H1 (cell line): ENCODE measurements at regions not wholly inside any gene's neighbourhood (a gene's known extent, or its start where the extent isn't known, plus 50 kb on each side); places are given as distances from the start of the nearest gene placed in this dataset.

ENCODE experiments used
- CTCF ChIA-PET: fragments of 300-600 bp; sonication (Branson Sonifier 250); formaldehyde crosslinking; loops from one replicate; lab custom pipeline; 2021; ENCODE audit not compliant: partially characterized antibody; lab: Charles Lee
- POLR2A ChIA-PET: fragments of 300-600 bp; sonication (Branson Sonifier 250); formaldehyde crosslinking; loops from one replicate; lab custom pipeline; 2021; ENCODE audit warnings: inconsistent platforms; ENCODE audit not compliant: partially characterized antibody; lab: Charles Lee
- DNase-seq, 2 experiments: peaks; one replicate each; pipeline versions ENCODE4 v3.0.0 to v3.0.0-alpha.2; 2010 to 2022; ENCODE audit warnings: low spot score in 2 of 2, low read depth in 1 of 2, mixed read lengths in 1 of 2
- FAIRE-seq: peaks from 2 replicates; lab custom pipeline; 2011; peaks lifted over from hg19 to GRCh38; lab: Jason Lieb, UNC
- H2AFZ ChIP-seq: 2 replicates; pipeline ENCODE4 v1.8.1; 2012; ENCODE audit warnings: low read length, inconsistent platforms
- H2AK5ac ChIP-seq: 2 replicates; pipeline ENCODE4 v1.6.1; 2013; ENCODE audit warnings: low read depth, low read length
- H2BK120ac ChIP-seq: replicated peaks from 2 replicates; pipeline ENCODE3; 2013; ENCODE audit warnings: low read depth, low read length, inconsistent platforms
- H2BK12ac ChIP-seq: 2 replicates; pipeline ENCODE4 v1.6.1; 2013; ENCODE audit warnings: low read depth, low read length
- H2BK15ac ChIP-seq: 2 replicates; pipeline ENCODE4 v1.6.1; 2013; ENCODE audit warnings: low read length
- H2BK20ac ChIP-seq: 2 replicates; pipeline ENCODE4 v1.6.1; 2013; ENCODE audit warnings: low read length
- H2BK5ac ChIP-seq: 2 replicates; pipeline ENCODE4 v1.6.1; 2013; ENCODE audit warnings: low read depth, low read length
- H3K14ac ChIP-seq: 2 replicates; pipeline ENCODE4 v1.6.1; 2013; ENCODE audit warnings: inconsistent platforms; ENCODE audit not compliant: insufficient read length
- H3K18ac ChIP-seq: 2 replicates; pipeline ENCODE4 v1.6.1; 2013; ENCODE audit warnings: low read length; ENCODE audit errors: extremely low read depth
- H3K23ac ChIP-seq: 2 replicates; pipeline ENCODE4 v1.6.1; 2013; ENCODE audit warnings: inconsistent platforms; ENCODE audit not compliant: insufficient read length
- H3K23me2 ChIP-seq: 2 replicates; pipeline ENCODE4 v1.6.1; 2013; ENCODE audit warnings: low read depth, low read length
- H3K27ac ChIP-seq: 2 replicates; pipeline ENCODE4 v1.6.1; 2011; ENCODE audit warnings: low read depth, low read length, inconsistent platforms
- H3K27me3 ChIP-seq, 4 experiments: replicated peaks in 1 of 4; 1 replicate in 1 of 4; 2 replicates in 3 of 4; pipeline versions ENCODE4 v1.6.1 to v1.8.1; 2011 to 2013; ENCODE audit warnings: low read length in 3 of 4, mild to moderate bottlenecking in 3 of 4, inconsistent platforms in 2 of 4, mixed read lengths in 2 of 4, moderate library complexity in 1 of 4; ENCODE audit not compliant: control insufficient read depth in 3 of 4, insufficient read depth in 3 of 4; ENCODE audit errors: extremely low read depth in 1 of 4
- H3K36me3 ChIP-seq, 4 experiments: 2 replicates each; pipeline versions ENCODE4 v1.6.1 to v1.8.1; 2011 to 2013; ENCODE audit warnings: mild to moderate bottlenecking in 4 of 4, low read length in 3 of 4, moderate library complexity in 2 of 4, control low read depth in 1 of 4, inconsistent platforms in 1 of 4; ENCODE audit not compliant: insufficient read depth in 4 of 4, control insufficient read depth in 2 of 4
- H3K4ac ChIP-seq: replicated peaks from 2 replicates; pipeline ENCODE3; 2013; ENCODE audit warnings: low read length, low read depth, mixed read lengths, inconsistent platforms; ENCODE audit not compliant: insufficient read length
- H3K4me1 ChIP-seq, 4 experiments: replicated peaks in 1 of 4; 1 replicate in 1 of 4; 2 replicates in 3 of 4; pipeline versions ENCODE4 v1.6.1 to v1.8.1; 2011 to 2013; ENCODE audit warnings: low read length in 3 of 4, inconsistent platforms in 2 of 4, mixed read lengths in 1 of 4; ENCODE audit not compliant: insufficient read depth in 4 of 4, control insufficient read depth in 3 of 4
- H3K4me2 ChIP-seq, 2 experiments: 2 replicates each; pipeline versions ENCODE4 v1.6.1 to v1.8.1; 2011 to 2013; ENCODE audit warnings: low read depth in 2 of 2, low read length in 2 of 2, control low read depth in 1 of 2, inconsistent platforms in 1 of 2, mild to moderate bottlenecking in 1 of 2; ENCODE audit not compliant: insufficient read depth in 1 of 2
- H3K4me3 ChIP-seq, 4 experiments: fragments of 200-600, 300-600 bp in 1 of 4; sonication (generic), shearing (Covaris generic), sonication (Bioruptor Twin) in 1 of 4; 2 replicates each; pipeline versions ENCODE4 v1.5.1 to v1.8.1; 2011 to 2016; ENCODE audit warnings: low read length in 4 of 4, low read depth in 3 of 4, control low read depth in 2 of 4, inconsistent platforms in 2 of 4, mild to moderate bottlenecking in 2 of 4, mixed read lengths in 1 of 4, moderate library complexity in 1 of 4; ENCODE audit not compliant: insufficient read depth in 2 of 4; ENCODE audit errors: extremely low read depth in 1 of 4
- H3K56ac ChIP-seq: replicated peaks from 2 replicates; pipeline ENCODE3; 2013; ENCODE audit warnings: low read depth, mild to moderate bottlenecking, mixed read lengths, low read length, inconsistent platforms; ENCODE audit not compliant: insufficient read length
- H3K79me1 ChIP-seq: 2 replicates; pipeline ENCODE4 v1.6.1; 2013; ENCODE audit warnings: low read depth, low read length, control low read depth
- H3K79me2 ChIP-seq, 2 experiments: 2 replicates each; pipeline versions ENCODE4 v1.6.1 to v1.8.1; 2012 to 2013; ENCODE audit warnings: low read length in 2 of 2, mild to moderate bottlenecking in 2 of 2, inconsistent platforms in 1 of 2; ENCODE audit not compliant: insufficient read depth in 2 of 2, control insufficient read depth in 1 of 2
- H3K9ac ChIP-seq, 4 experiments: replicated peaks in 1 of 4; 1 replicate in 1 of 4; 2 replicates in 3 of 4; pipeline versions ENCODE4 v1.6.1 to v1.8.1; 2011 to 2013; ENCODE audit warnings: low read depth in 3 of 4, low read length in 3 of 4, control low read depth in 2 of 4, mild to moderate bottlenecking in 2 of 4, moderate library complexity in 2 of 4, inconsistent platforms in 1 of 4; ENCODE audit errors: extremely low read depth in 1 of 4
- H3K9me3 ChIP-seq, 2 experiments: 2 replicates each; pipeline versions ENCODE4 v1.6.1 to v1.8.1; 2012 to 2013; ENCODE audit warnings: mild to moderate bottlenecking in 2 of 2, moderate library complexity in 2 of 2, control low read depth in 1 of 2, inconsistent platforms in 1 of 2, low read depth in 1 of 2, low read length in 1 of 2, mixed read lengths in 1 of 2; ENCODE audit not compliant: insufficient read depth in 2 of 2
- H4K20me1 ChIP-seq, 2 experiments: replicated peaks in 1 of 2; 2 replicates each; pipeline versions ENCODE3 to v1.8.1; 2011 to 2013; ENCODE audit warnings: inconsistent platforms in 2 of 2, low read length in 2 of 2, mild to moderate bottlenecking in 1 of 2; ENCODE audit not compliant: insufficient read depth in 2 of 2, control insufficient read depth in 1 of 2
- H4K5ac ChIP-seq: 2 replicates; pipeline ENCODE4 v1.6.1; 2013; ENCODE audit warnings: low read length, low read depth, mixed read lengths, inconsistent platforms; ENCODE audit not compliant: insufficient read length
- H4K8ac ChIP-seq: 2 replicates; pipeline ENCODE4 v1.8.0; 2013; ENCODE audit warnings: mild to moderate bottlenecking, moderate library complexity, low read length, inconsistent platforms; ENCODE audit not compliant: insufficient read depth; ENCODE audit errors: extremely low read depth
- H4K91ac ChIP-seq: replicated peaks from 2 replicates; pipeline ENCODE3; 2013; ENCODE audit warnings: low read length, mixed read lengths, inconsistent platforms; ENCODE audit not compliant: insufficient read length
- ZNF274 ChIP-seq: IDR thresholded peaks from 2 replicates; pipeline ENCODE4 v1.7.0; 2012; ENCODE audit warnings: low read length, borderline replicate concordance; ENCODE audit errors: extremely low read depth
- WGBS, 2 experiments: shearing (Covaris generic) in 1 of 2; methylation state at CpG; one replicate each; pipeline versions ENCODE4 v1.1.6 to v1.1.7; 2013 to 2015; ENCODE audit warnings: low lambda C conversion rate in 2 of 2, mixed read lengths in 2 of 2, inconsistent platforms in 1 of 2, low coverage in 1 of 2, missing lambda C conversion rate in 1 of 2; ENCODE audit not compliant: insufficient replicate concordance in 2 of 2, insufficient coverage in 1 of 2, insufficient read length in 1 of 2; ENCODE audit errors: extremely low coverage in 1 of 2, missing lambda C conversion rate in 1 of 2; 5-methylcytosine and 5-hydroxymethylcytosine counted together

DNA sequence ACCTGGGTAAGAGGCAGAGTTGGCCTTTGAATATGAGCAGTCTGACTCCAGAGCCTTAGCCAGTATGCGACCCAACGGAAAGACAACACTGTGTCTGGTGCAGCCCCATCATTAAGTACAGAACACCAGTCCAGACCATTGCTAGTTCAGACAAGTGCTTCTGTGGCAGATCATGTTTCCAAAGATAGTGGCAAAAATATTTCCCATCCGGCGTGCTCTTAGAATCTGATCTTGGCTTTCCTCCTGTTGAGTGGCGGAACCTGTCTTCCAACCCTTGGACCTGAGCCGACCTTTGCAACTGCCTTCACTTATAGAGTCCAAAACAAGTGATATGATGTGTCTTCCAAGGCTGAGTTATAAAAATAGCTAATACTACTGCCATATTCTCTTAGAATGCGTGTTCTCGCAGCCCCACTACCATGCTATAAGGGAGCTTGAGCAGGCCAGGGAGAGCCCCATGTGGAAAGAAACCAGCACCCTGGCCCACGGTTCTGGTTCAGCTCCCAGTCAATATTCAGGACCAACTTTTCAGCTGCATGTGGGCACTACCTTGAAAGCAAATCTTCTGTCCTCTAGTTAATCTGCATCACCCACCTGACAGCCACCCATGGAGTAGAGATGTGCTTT, 322.4 kb upstream of the SLCO3A1 start:
- Histone ChIP-seq H2AFZ (no peak overlapping the region), H2BK15ac (no peak overlapping the region), H3K14ac (no peak overlapping the region), H3K27ac (no peak overlapping the region), H2BK12ac (no peak overlapping the region), H3K4me3 (no peak overlapping the region), H4K20me1 (no peaks in the 10 kb centered on the region), H3K4me2 (no peak overlapping the region), H3K4ac (no peak overlapping the region), H2AK5ac (no peak overlapping the region)
- no peak for FAIRE-seq
- ChIA-PET CTCF (interaction anchor here (0.6 to 1.9 kb wide), 2 partner anchors 195 to 229 kb away, joined by 3 to 6 read pairs; no protein-coding TSS in a partner anchor), POLR2A (no interaction called here)
- no peak for TF ChIP-seq ZNF274
- TF ChIP-seq, all 59 proteins: peak for 0
- Histone ChIP-seq H2BK20ac (no peak overlapping the region), H3K36me3 (no peaks in the 10 kb centered on the region), H4K8ac (no peak overlapping the region), H2BK120ac (no peak overlapping the region), H3K23ac (no peak overlapping the region), H3K9ac (no peak overlapping the region), H3K4me1 (no peaks in the 10 kb centered on the region), H4K91ac (no peak overlapping the region), H3K56ac (no peak overlapping the region), H3K9me3 (no peaks in the 10 kb centered on the region), H3K79me2 (no peaks in the 10 kb centered on the region), H3K18ac (no peak overlapping the region), H2BK5ac (no peak overlapping the region), H3K79me1 (no peaks in the 10 kb centered on the region), H4K5ac (no peak overlapping the region), H3K23me2 (no peaks in the 10 kb centered on the region), H3K27me3 (peaks cover 0 to 3% (median 0%) of the 10 kb centered on the region in 4 experiments; a peak in 1 of 7 replicates)
- DNase-seq, result no peak
- WGBS, 2 experiments, result 95% methylated on average over 9 of the region's 9 CpGs; no CpG with 5 or more reads in 1 of the 2 experiments
